SU-DHL-6 (cell line): ENCODE measurements at regions not wholly inside any gene's neighbourhood (a gene's known extent, or its start where the extent isn't known, plus 50 kb on each side); places are given as distances from the start of the nearest gene placed in this dataset.

Experiments used
- CTCF ChIP-seq: fragments of 200-600 bp; sonication (generic); IDR thresholded peaks from one replicate; pipeline ENCODE4 v1.5.1; 2017; ENCODE audit warnings: antibody characterized with exemption, mild to moderate bottlenecking, low read length, moderate library complexity; ENCODE audit not compliant: insufficient read depth, poor library complexity, severe bottlenecking
- EZH2phosphoT487 ChIP-seq: fragments of 200-600 bp; sonication (generic), shearing (Covaris generic); conservative IDR thresholded peaks from 2 replicates; pipeline ENCODE4 v1.6.1; 2018; ENCODE audit warnings: mild to moderate bottlenecking, antibody characterized with exemption, low read length, moderate library complexity, mixed read lengths

GRCh38 chr12:89225401-89225800 is 126.9 kb downstream of the DUSP6 start:
- no peak for TF ChIP-seq CTCF
- TF ChIP-seq EZH2phosphoT487: no peak
